Activated naive CD8-positive, alpha-beta T cell treated with anti-CD3 and anti-CD28 coated beads, Interleukin-2, amount 10 ng/mL, durations not matched to agents 7 days and 5 days (primary cell): ENCODE measurements at regions not wholly inside any gene's neighbourhood (a gene's known extent, or its start where the extent isn't known, plus 50 kb on each side); places are given as distances from the start of the nearest gene placed in this dataset.
"Not testable (repeated sequence)": the region's sequence is repeated elsewhere in the genome, so short reads cannot be mapped to it uniquely, and the experiment has no call there.

Source experiments
- ATAC-seq: fragments of 150-1000 bp; cut with Tn5 transposase; one replicate; pipeline ENCODE4 v1.10.0; 2021; ENCODE audit warnings: low read depth, moderate library complexity
- POLR2A ChIA-PET: fragments of 350-600 bp; sonication (Branson Sonifier 250); formaldehyde crosslinking; loops from one replicate; lab custom pipeline; 2021; ENCODE audit warnings: antibody characterized with exemption; lab: Charles Lee
- DNase-seq: peaks from one replicate; pipeline ENCODE4 v3.0.0; 2021
- H3K27ac Mint-ChIP-seq: one replicate; pipeline ENCODE4 v1.8.0; 2022; ENCODE audit warnings: mild to moderate bottlenecking, mixed read lengths
- H3K27me3 Mint-ChIP-seq: one replicate; pipeline ENCODE4 v1.8.0; 2022; ENCODE audit warnings: mild to moderate bottlenecking, moderate library complexity, mixed read lengths
- H3K36me3 Mint-ChIP-seq: one replicate; pipeline ENCODE4 v1.8.0; 2021; ENCODE audit warnings: mild to moderate bottlenecking, mixed read lengths
- H3K4me1 Mint-ChIP-seq: one replicate; pipeline ENCODE4 v1.8.0; 2021; ENCODE audit warnings: mixed read lengths
- H3K4me3 Mint-ChIP-seq: one replicate; pipeline ENCODE4 v1.8.0; 2022; ENCODE audit warnings: mild to moderate bottlenecking, moderate library complexity, mixed read lengths
- H3K9me3 Mint-ChIP-seq: one replicate; pipeline ENCODE4 v1.8.0; 2021; ENCODE audit warnings: mixed read lengths

DNA sequence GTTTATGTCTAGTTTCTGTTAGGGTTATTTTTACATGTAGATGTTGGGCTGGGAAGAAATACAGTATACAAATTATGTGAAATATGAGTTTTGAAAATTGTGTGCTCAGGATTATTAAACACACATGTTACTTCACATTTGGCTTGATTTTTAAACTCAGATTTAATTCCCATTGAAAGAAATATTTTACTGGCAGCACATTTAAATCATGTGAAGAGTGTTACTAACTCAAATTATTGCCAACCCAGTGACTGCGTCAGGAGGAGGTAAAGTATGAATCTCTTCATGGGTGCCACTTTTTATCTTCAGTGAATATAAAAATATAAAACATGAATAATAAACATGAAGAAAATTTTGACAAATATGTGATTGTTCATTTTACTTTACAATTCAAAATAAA lies 457.5 kb upstream of the CCDC179 start:
- no peaks in the 10 kb centered on the region for H3K4me1 Mint-ChIP-seq
- POLR2A ChIA-PET = no interaction called here
- DNase-seq (no peak), ATAC-seq (no peak)
- H3K4me3 Mint-ChIP-seq = no peak overlapping the region
- H3K36me3 Mint-ChIP-seq = no peaks in the 10 kb centered on the region
- H3K27ac Mint-ChIP-seq = no peak overlapping the region
- peaks cover 11% of the 10 kb centered on the region for H3K9me3 Mint-ChIP-seq
- no peaks in the 10 kb centered on the region for H3K27me3 Mint-ChIP-seq

GRCh38 chr11:23318670-23319069 lies 458.4 kb upstream of the CCDC179 start:
- Mint-ChIP-seq H3K4me3 (no peak overlapping the region), H3K27ac (no peak overlapping the region), H3K27me3 (no peaks in the 10 kb centered on the region), H3K9me3 (peaks cover 13% of the 10 kb centered on the region), H3K36me3 (no peaks in the 10 kb centered on the region), H3K4me1 (no peaks in the 10 kb centered on the region)
- ATAC-seq = no peak
- DNase-seq = no peak
- POLR2A ChIA-PET = no interaction called here

DNA sequence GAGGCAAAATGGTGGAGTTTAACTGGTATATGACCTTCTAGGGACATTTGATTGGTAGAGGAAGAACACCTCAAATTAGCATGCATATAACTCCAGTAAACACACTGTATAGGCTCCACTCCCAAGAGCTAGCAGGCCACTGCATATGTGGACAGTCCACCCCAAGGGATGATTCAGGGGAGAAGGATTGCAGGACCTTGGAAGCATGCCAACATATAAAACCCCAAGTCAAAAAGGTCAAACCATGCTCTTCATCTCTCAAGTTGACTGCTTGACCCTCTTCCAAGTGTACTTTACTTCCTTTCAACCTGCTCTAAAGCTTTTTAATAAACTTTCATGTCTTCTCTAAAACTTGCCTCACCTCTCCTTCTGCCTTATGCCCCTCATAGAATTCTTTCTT lies 459.9 kb upstream of the CCDC179 start:
- ATAC-seq (no peak), DNase-seq (no peak)
- Mint-ChIP-seq H3K36me3 (no peaks in the 10 kb centered on the region), H3K9me3 (peaks cover 15% of the 10 kb centered on the region), H3K4me1 (no peaks in the 10 kb centered on the region), H3K27ac (no peak overlapping the region), H3K27me3 (no peaks in the 10 kb centered on the region), H3K4me3 (no peak overlapping the region)
- POLR2A ChIA-PET = no interaction called here

DNA sequence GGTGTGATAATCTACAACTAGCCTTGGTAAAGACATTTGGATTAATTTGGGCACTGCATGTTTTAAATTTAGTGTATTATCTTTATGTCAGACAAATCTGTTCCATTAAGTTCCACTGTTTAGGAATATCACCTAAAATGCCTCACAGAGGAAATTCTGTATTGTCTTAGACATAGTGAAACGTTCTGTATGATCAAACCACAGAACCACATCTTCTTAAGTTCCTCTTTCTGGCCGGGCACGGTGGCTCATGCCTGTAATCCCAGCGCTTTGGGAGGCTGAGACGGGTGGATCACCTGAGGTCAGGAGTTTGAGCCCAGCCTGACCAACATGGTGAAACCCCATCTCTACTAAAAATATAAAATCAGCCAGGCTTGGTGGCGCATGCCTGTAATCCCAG lies 475.3 kb upstream of the CCDC179 start:
- DNase-seq, H3K9me3 Mint-ChIP-seq, H3K4me1 Mint-ChIP-seq, H3K36me3 Mint-ChIP-seq, H3K4me3 Mint-ChIP-seq, H3K27me3 Mint-ChIP-seq, H3K27ac Mint-ChIP-seq, POLR2A ChIA-PET, ATAC-seq: not testable (repeated sequence)

DNA sequence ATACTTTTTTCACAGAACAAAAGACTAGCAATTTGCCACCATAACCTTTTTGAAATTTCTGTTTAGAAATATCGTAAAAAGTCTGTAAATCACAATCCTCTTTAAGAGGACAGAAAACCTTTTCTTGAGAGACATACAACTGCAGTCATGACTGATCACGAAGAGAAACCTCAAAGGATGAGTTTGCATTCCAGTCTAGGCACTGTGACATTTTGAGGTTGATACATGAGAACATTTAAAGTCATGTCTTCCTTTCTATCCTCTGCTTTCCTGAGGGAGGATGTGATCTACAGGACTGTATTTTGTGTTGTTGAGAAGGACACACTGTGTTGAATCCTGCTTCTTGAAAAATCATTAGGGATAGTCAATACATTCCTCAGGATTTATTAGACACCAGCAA lies 476.7 kb upstream of the CCDC179 start:
- no peak for ATAC-seq

DNA sequence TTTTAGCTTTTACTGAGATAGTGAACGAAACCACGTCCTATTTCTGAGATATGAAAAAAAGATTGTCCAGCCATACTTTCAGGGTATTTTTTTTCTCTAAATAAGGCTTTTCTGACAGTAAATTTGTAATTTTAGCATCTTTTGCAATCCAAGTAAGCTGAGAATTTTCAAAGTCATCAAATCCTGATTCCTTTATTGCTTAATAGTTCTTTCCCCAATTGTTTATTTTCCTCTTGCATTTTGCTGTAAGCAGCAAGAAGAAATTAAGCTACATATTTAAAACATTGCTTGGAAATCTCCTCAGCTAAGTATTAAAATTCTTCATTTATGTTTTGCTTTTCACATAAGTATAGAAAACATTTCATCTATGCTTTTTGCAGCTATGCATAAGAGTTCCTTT lies 493.3 kb upstream of the CCDC179 start:
- Mint-ChIP-seq H3K27ac (no peak overlapping the region), H3K4me1 (no peaks in the 10 kb centered on the region), H3K36me3 (no peaks in the 10 kb centered on the region), H3K9me3 (no peaks in the 10 kb centered on the region), H3K4me3 (no peak overlapping the region), H3K27me3 (no peaks in the 10 kb centered on the region)
- ATAC-seq = no peak
- POLR2A ChIA-PET = no interaction called here
- DNase-seq = no peak

More for the DNA sequence above, 476.7 kb upstream of the CCDC179 start:
- Mint-ChIP-seq H3K36me3 (no peaks in the 10 kb centered on the region), H3K4me1 (no peaks in the 10 kb centered on the region), H3K27ac (no peak overlapping the region), H3K4me3 (no peak overlapping the region), H3K27me3 (no peaks in the 10 kb centered on the region), H3K9me3 (no peaks in the 10 kb centered on the region)
- POLR2A ChIA-PET = no interaction called here
- DNase-seq = no peak

- POLR2A ChIA-PET = no interaction called here
- Mint-ChIP-seq H3K27me3 (no peaks in the 10 kb centered on the region), H3K4me1 (no peaks in the 10 kb centered on the region), H3K9me3 (no peaks in the 10 kb centered on the region), H3K4me3 (no peak overlapping the region), H3K27ac (no peak overlapping the region), H3K36me3 (no peaks in the 10 kb centered on the region)
- ATAC-seq (no peak), DNase-seq (no peak)
These were observed 499.0 kb upstream of the CCDC179 start for GRCh38 chr11:23359297-23359696.

DNA sequence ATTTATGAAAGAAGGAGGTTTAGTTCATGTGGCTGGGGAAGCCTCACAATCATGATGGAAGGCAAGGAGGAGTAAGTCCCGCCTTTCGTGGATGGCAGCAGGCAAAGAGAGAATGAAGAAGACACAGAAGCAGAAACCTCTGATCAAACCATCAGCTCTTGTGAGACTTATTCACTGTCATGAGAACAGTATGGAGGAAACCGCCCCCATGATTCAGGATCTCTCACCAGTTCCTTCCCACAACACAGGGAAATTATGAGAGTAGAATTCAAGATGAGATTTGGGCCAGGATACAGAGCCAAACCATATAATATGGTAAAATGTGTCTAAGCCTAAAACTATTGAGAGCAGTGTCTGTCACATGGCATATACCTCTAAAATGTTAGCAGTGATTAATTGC lies 503.8 kb upstream of the CCDC179 start:
- H3K9me3 Mint-ChIP-seq = no peaks in the 10 kb centered on the region
- H3K27me3 Mint-ChIP-seq = no peaks in the 10 kb centered on the region
- ATAC-seq = no peak
- DNase-seq = no peak
- no peak overlapping the region for H3K27ac Mint-ChIP-seq
- POLR2A ChIA-PET = no interaction called here
- no peaks in the 10 kb centered on the region for H3K4me1 Mint-ChIP-seq
- H3K4me3 Mint-ChIP-seq = no peak overlapping the region
- H3K36me3 Mint-ChIP-seq = no peaks in the 10 kb centered on the region

DNA sequence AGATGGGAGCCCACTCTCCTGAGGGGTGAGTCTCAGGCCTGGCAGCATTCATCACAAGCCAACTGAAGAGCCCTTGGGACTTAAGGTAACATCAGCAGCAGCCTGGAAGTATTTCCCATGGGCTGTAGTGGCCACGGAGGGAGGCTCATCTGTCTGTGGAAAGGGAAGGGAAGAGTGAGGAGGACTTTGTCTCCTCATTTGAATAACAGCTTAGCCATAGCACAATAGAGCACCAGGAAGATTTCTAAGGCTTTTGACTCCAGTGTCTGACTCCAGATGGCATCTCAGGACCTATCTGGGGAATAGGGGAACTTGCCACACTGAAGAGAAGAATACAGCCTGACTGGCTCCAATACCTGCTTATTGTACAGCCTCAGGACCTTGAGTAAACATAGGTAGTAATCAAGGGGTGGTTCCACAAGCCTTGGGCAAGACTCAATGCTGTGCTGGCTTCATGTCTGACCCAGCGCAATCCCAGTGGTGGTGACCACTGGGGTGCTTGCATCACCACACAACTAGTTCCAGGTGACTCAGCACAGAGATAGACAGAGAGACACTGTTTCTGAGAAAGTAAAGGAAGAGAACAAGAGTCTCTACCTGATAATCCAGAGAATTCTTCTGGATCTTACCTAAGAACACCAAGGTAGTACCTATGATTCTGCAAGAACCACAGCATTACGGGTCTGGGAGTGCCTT lies 510.5 kb upstream of the CCDC179 start:
- Mint-ChIP-seq H3K4me3 (no peak overlapping the region), H3K4me1 (no peaks in the 10 kb centered on the region), H3K27me3 (no peaks in the 10 kb centered on the region), H3K9me3 (peaks cover 1% of the 10 kb centered on the region), H3K27ac (no peak overlapping the region), H3K36me3 (no peaks in the 10 kb centered on the region)
- DNase-seq (no peak), ATAC-seq (no peak)
- POLR2A ChIA-PET = no interaction called here

DNA sequence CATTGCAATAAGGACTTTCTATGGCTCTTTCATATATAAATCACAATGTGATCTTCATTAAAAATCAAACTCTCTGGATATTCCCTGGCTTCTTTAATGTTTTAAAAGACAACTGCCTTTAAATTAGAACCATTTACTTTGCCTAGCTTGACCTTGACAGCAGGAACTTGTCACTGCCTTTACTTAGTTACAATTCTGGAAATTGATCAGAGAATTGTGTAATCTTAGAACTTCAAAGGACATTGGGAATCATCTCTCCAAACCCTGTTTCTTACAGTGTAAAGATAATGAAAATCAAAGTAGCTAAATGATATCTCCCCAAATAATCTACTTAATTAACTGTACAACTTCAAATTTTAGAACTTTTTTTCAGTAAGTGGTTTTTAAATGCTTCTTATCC lies 517.6 kb upstream of the CCDC179 start:
- POLR2A ChIA-PET = no interaction called here
- Mint-ChIP-seq H3K36me3 (no peaks in the 10 kb centered on the region), H3K27ac (no peak overlapping the region), H3K27me3 (no peaks in the 10 kb centered on the region), H3K4me1 (no peaks in the 10 kb centered on the region), H3K9me3 (peaks cover 8% of the 10 kb centered on the region), H3K4me3 (no peak overlapping the region)
- ATAC-seq (no peak), DNase-seq (no peak)

GRCh38 chr11:23391031-23391430 lies 530.8 kb upstream of the CCDC179 start:
- no peaks in the 10 kb centered on the region for H3K36me3 Mint-ChIP-seq
- no peak overlapping the region for H3K27ac Mint-ChIP-seq
- no peak overlapping the region for H3K4me3 Mint-ChIP-seq
- peaks cover 2% of the 10 kb centered on the region for H3K9me3 Mint-ChIP-seq
- no peak for DNase-seq
- ATAC-seq = no peak
- POLR2A ChIA-PET = no interaction called here
- no peaks in the 10 kb centered on the region for H3K4me1 Mint-ChIP-seq
- no peaks in the 10 kb centered on the region for H3K27me3 Mint-ChIP-seq

GRCh38 chr11:23398052-23398451 lies 537.8 kb upstream of the CCDC179 start:
- H3K27me3 Mint-ChIP-seq = no peaks in the 10 kb centered on the region
- POLR2A ChIA-PET = no interaction called here
- DNase-seq (no peak), ATAC-seq (no peak)
- no peak overlapping the region for H3K27ac Mint-ChIP-seq
- H3K9me3 Mint-ChIP-seq = peaks cover 2% of the 10 kb centered on the region
- no peaks in the 10 kb centered on the region for H3K4me1 Mint-ChIP-seq
- H3K4me3 Mint-ChIP-seq = no peak overlapping the region
- no peaks in the 10 kb centered on the region for H3K36me3 Mint-ChIP-seq

DNA sequence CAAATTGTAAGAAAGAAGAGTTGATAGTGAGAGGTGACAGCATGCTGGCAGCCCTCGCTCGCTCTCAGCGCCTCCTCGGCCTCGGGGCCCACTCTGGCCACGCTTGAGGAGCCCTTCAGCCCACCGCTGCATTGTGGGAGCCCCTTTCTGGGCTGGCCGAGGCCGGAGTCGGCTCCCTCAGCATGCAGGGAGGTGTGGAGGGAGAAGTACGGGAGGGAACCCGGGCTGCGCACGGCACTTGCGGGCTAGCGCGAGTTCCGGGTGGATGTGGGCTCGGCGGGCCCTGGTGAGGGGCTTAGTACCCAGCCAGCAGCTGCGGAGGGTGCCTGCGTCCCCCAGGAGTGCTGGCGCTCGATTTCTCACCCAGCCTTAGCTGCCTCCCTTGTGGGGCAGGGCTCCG lies 539.7 kb upstream of the CCDC179 start:
- H3K36me3 Mint-ChIP-seq = no peaks in the 10 kb centered on the region
- no peak for DNase-seq
- H3K9me3 Mint-ChIP-seq = peaks cover 3% of the 10 kb centered on the region
- no peak overlapping the region for H3K4me3 Mint-ChIP-seq
- H3K27ac Mint-ChIP-seq = no peak overlapping the region
- H3K4me1 Mint-ChIP-seq = no peaks in the 10 kb centered on the region
- no peak for ATAC-seq
- POLR2A ChIA-PET = no interaction called here
- H3K27me3 Mint-ChIP-seq = no peaks in the 10 kb centered on the region

DNA sequence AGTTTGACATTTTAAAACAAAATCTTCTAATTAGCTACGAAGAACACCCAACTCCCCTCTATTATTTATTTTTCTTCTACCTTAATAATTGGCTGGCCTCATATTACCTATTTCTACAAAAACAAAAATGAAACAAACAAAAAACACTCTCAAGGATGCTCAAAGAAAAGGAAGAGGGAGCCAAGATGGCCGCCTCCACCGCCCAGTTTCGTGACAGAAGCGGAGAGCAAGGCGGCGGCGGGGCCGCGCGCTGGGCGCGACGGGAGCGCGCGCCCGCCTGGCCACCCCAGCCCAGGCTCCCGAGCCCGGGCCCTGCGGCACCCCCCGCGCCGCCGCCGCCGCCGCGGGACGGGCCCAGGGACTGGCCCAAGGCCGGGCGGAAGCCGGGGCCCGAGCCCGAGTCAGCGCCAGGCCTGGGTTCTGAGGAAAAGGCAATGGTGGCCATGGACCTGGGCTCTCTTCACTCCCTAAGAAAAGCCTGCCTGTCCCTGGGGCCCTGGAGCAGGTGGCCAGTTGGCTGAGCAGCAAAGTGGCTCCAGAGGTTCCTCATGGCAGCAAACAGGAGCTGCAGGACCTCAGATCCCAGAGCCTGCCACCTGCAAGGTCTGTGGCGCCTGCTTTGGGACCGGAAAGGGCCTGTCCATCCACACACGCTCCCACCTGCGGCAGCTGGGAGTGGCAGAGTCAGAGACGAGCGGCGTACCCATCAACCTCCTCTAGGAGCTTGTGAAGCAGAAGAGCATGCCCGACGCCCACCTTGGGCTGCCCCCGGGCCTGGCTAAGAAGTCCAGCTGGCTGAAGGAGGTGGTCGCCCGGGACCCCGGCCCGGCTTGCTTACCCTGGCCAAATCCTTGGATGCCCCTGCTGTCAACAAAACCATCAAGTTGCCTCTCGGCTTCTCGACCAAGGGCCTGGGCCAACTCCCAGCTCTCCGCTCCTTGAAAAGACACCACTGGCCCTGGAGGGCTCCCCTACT lies 543.2 kb upstream of the CCDC179 start:
- H3K4me3 Mint-ChIP-seq = no peak overlapping the region
- POLR2A ChIA-PET = no interaction called here
- no peaks in the 10 kb centered on the region for H3K4me1 Mint-ChIP-seq
- H3K9me3 Mint-ChIP-seq = peaks cover 11% of the 10 kb centered on the region
- H3K27ac Mint-ChIP-seq = no peak overlapping the region
- no peaks in the 10 kb centered on the region for H3K36me3 Mint-ChIP-seq
- DNase-seq = no peak
- no peaks in the 10 kb centered on the region for H3K27me3 Mint-ChIP-seq
- no peak for ATAC-seq
